Eye (tissue), 1 donor: ENCODE measurements at regions not wholly inside any gene's neighbourhood (a gene's known extent, or its start where the extent isn't known, plus 50 kb on each side); places are given as distances from the start of the nearest gene placed in this dataset.

Experiments used
- DNase-seq: peaks from one replicate; pipeline ENCODE4 v3.0.0-alpha.2; 2015

DNA sequence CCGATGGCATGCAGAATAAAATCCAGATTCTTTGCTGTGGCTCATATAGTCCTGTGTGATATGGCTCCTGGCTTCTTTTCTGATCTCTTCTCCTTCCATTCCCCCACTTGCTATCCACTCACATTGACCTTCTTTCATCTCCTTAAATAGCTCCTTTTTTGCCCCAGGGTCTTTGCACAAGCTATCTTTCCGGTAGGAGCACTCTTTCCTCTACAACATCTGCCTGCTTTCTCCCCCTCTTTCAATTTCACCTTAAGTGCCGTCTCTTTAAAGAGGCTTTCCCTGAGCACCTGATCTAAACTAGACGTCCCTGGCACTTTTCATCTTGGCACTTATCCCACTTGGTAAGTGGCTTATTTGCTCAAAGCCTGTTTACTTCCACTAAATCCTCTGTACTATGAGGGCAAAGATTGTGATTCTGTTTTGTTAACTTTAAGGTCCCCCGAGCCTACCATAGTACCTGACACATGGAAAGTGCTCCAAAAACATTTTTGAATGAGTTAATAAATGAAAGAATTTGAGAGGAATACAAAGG is 323.3 kb upstream of the TLE3 start:
- no peak for DNase-seq

DNA sequence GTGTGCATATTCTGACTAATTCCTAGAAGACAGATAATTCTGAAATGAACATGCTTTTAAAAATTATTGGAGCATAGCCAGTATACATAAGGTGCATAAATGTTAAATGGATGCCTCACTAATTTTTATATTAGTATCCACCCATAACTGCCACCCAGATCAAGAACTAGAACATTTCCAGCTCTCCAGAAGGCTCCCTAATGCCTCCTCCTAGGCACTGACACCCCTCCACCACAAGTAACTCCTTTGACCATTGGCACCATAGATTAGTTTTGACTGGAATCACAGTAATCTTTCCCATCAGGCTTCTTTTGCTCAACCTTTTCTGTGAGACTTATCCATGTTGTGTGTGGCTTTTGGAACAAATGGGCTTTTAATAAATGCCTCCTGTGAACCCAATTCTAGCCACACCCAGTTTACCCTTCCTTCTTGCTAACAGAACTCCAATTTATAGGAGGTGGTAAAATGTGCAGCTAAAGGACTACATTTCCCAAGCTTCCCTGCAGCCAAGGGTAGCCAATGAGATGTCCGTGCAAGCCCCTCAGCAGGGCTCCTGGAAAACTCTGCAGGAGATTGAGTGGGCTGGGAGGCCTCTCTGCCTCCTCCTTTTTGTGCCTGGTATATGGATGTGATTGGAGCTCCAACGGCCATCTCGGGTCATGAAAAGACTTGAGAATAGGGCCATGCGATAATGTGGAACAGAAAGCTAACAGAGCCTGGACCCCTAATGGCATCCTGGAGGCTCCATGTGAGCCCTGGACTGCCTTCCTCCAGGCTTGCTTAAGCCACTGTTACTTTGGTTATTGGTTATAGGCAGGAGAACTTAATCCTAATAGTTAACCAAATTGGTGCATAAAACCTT is 322.6 kb upstream of the TLE3 start:
- peak; percentile 60 for DNase-seq

DNA sequence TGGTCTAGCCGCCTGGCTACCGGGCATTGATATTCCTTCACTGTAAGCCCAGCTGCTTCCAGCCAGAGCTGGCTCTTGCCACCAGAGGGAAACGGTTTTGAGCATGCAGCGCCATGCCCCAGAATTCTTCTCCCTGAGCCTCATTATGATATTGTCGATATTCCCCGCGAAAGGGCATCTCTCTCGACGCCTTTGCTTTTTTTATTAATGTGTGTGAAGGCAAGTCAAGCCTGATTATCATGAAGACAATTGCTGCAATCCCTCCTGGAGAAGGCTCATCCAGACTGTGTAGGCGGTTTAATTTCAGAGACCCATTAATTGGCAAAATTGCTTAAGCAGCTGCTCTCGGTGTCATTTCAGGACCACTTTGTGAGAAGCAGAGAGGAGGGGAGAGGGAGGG is 321.2 kb upstream of the TLE3 start:
- peak; percentile 86 for DNase-seq

DNA sequence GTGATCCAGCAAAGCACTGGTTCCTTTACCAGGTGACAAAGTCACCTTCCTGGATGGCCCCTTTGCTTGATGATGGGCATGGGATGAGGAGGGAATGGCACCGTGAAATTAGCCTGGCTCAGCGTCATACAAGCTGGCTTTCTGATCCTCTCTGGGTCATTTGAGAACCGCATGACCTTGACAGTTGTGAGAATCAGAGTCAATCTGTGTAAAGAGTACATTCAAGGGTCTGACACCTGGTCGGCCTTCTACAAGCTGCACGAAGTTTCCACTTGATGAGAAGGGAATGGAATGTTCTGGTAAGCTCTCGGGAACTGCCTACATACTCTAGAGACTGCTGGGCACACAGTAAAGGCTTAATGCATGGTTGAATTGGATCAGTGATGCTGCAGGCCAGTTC is 319.8 kb upstream of the TLE3 start:
- DNase-seq: no peak

DNA sequence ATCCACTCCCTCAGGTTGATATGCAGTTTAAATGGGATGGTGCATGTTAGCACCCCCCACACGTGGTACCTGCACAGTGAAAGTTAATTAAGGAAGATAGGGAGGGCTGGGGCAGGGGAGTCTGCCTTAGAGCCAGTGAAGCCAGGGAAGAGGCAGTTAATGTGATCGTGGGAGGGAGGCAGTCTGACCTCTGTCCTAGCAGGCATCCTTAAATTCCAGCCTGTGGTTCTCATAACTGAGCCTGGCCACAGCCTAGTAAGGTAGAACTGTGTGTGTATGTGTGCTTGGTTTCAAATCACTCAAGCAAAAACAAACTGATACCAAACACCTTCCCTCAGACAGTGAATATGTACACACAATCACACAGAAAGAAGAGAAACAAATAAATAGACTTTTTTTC is 319.1 kb upstream of the TLE3 start:
- no peak for DNase-seq

DNA sequence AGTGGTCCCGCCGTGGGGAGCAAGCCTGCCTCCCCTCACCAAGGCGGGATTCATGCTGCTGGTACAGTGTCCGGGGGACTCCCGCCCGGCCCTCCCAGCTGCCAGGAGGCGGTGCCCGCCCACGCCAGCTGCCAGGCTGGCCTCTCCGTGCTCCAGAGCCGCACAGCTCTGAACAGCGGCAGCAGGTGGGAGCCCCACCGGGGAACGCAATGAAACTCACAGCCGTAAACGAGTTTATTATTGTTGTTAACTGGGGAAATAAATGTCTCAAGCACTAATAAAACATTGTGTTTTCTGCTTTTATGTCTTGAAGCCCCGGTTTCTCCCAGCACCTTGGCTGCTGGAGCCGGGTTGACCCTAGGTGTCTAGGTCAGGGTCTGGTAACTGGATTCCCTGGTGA is 317.7 kb upstream of the TLE3 start:
- DNase-seq: no peak

DNA sequence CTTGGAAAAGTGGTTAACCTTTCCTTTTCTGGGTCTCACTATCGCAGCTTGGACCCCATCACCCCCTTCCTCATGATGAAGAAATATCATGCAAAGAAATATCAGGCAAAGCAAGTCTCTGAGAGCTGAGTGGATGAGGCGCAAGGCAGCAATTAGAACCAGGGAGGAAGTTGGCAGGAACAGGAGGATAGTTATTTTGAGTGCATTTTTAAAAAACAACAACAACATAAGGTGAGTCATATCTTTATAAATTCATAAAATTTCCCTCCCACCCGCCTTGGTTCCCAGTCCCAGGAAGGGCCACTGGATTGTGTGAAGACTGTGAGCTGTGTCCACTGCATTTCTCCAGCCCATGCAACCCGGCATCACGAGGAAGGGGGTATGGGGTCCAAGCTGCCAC is 316.9 kb upstream of the TLE3 start:
- DNase-seq: no peak

DNA sequence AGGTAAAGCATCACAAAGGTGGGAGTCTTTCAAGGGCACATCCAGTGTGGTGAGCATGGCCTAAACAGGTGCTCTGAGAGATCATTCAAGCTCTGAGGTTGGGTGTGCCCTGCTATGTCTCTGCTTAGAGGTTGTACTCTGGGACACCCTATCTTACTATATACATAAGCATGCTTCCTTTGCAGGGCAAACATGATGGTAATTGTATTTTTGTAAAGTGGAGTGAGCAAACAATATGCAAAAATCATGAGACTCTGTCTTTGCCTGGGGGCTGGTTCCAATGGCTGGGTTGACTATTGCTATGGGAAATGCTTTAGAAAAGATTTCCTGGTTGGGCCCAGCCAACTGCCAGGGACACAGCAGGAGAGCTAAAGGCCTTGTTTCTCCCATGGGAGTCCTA is 315.1 kb upstream of the TLE3 start:
- DNase-seq: no peak

DNA sequence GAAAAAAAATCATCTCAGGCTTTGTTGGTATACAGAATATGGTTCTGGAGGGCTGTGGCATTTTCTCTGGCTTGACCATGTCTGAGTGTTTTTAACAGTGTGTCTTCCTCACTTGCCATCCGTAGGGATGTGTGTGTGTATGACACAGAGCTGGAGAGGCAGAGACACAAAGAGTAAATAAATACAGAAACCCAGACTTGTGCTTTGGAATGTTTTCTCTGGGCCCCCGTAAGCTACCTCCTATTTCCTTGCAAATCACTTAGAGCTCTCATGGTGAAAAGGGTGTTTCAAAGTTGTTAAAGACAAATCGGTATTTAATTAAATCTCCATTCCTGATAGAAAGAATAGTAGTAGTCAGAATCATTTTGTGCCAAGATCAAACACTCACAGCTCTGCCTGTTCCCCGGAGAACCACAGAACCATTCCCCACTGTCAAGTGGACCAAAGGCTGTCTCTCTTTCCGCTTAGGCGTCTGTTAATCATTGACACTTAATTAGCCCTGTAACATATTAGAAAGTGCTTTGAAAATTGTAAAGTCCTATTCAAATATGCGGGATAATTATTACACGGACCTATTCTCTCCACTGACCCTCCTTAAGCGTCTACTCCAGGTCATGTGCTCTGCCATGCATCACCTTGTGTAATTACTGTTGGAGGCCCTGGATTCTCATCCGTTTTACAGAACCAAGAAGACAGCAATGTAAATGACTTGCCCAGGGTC is 313.6 kb upstream of the TLE3 start:
- DNase-seq: no peak

DNA sequence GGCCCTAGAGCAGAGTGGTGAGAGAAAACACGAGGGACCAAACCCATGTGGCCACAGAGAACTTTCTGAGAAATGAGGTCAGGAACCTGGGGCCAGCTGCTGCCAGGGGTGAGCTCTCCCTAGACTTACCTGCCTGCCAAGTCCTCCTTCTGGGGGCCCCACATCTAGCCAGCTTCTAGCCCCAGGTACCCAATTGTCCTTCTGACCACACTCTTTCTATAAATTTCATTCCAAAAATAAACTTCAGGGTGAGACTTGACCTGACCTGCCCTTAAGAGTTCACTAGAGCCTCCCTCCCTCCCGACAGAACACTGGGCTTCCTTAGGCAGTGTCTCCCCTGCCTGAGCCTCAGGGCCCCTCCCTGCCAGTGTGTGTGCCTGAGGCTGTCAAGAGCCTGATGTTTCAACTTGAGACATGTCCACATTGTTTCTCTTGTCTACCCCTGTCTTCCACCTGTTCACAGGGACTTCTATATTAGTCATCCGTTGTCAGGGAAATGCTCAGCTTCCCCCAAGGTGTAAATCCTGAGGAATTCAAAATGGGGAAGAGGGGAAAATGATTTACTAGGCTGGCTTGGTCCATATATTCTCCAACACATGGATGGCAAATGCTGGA is 312.8 kb upstream of the TLE3 start:
- no peak for DNase-seq

DNA sequence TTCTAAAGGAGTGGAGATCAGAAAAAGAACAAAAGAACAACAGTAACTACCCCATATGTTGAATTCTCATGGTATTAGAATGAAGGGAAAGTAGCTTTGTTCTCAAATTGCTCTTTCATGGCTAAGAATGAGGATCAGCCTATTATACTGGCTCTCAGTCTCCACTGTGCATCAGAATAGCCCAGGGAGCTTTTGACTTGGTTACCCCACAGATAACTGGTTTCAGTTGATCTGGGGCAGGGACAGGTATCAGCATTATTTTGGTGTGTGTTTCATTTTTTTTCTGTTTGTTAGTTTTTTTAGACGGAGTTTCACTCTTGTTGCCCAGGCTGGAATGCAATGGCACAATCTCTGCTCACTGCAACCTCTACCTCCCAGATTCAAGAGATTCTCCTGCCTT is 311.7 kb upstream of the TLE3 start:
- DNase-seq: no peak

DNA sequence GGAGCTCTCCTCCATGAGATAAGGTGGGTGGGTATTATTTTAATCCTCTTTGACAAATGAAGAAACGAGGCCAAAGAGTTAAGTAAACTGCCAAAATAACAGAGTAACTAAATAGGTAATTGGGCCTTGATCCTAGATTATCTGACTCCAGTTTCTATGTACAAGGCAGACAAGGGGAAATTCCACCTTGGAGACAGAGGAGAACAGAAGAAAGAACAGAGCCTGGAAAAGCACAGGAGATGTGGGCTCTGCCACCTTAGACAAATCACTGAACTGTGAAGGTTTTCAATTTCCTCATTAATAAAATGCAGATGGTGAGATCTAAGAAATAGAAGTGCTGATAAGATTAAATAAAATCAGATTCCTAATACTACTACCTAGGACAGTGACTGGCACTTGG is 310.2 kb upstream of the TLE3 start:
- no peak for DNase-seq

DNA sequence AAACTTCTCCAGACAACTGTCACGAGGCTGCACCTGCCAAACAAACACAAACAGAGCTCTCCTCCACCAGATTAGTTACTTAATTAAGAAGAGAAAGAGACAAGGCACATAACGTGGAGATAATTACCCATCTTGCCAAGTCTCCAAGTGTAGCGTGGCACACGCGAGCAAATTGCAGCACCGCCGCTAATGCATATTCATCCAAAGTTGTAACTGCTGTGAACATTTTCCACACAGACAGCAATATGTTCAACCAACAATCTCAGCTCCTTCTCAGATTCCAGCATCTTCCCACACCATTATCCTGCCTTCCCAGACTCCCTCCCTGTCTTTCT is 309.6 kb upstream of the TLE3 start:
- no peak for DNase-seq

DNA sequence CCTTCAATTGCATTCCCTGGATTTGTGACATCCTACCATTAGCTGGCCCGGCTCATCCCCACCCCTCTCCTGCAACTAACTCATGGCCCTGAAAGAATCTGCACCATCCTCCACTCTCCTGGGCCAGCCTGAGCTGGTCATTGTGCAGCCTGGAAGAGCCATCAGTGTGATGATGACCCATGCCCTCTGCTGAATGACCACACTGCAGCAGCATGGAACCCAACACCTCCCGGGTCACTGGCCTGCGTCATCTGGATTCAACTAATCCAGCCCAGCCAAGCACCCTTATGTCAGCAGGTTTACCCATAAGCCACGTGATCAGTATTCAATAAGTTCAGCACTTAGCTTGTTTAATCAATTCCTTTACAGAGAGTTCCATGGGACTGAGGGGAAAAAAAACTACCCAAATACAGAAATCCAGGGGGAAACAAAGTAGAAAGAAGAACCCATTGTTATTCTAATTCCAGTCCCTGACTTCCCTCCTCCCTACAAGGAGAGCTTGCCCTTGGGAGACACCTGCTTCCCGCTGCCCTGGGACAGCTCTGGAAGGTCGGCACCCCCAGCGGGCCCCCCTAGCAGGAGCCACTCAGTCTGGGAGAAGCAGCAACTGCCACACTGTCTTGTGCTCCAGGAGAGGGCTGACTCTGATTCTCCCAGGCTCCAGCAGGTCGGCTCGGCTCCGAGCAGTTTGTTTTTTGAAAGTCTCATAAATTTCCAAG is 309.1 kb upstream of the TLE3 start:
- no peak for DNase-seq

DNA sequence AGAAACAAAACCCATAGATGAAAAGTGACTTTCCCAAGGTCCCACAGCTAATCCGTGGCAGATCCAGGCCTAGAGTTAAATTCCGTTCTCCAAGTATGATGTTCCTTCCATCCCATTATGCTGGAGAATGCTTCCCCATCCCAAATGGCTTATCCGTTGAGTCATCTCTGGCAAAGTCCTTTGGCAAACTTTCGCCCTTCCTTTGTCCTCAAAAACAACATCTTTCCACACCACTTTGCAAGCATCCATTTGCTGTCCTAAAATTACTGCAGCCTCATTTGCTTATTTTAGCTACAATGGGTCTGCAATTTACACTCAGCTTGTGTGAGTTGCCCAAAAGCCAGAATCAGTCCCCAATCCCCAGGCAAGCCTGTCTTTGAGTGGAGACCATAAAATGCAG is 304.0 kb upstream of the TLE3 start:
- no peak for DNase-seq

DNA sequence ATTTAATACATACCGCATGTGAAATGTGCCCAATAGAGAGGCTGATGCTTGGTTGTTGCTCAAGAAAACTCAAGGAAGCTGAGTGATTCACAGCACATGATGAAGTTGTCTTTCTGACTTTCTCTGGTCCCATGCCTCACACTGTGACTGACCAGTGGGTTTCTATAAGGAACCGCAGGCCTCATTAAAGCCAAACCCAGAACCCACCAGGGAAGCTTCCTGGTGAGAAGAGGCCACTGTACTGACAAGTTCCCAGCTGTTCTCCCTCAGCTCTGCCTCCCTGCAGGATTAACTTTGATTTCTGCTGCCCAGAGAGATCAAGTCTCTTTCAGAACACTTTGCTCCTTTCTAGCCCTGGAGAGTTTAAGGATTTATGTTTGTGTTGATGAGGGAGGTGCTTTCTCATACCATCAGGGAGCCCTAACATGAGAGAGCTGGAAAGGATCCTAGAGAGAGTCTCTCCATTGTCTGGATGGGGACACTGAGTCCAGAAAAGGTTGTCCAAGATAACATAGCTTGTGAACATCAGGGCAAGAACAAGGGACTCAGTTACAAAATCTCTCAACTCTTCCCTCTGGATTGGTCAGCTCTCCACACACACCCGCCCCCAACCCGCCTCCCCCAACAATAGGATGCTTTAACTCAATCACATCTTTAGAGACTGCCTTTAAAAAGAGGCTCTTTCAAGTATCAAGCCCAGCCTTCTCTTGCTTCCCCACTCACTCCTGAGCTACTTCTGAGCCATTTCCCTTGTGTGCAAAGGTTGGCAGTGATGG is 303.2 kb upstream of the TLE3 start:
- no peak for DNase-seq

DNA sequence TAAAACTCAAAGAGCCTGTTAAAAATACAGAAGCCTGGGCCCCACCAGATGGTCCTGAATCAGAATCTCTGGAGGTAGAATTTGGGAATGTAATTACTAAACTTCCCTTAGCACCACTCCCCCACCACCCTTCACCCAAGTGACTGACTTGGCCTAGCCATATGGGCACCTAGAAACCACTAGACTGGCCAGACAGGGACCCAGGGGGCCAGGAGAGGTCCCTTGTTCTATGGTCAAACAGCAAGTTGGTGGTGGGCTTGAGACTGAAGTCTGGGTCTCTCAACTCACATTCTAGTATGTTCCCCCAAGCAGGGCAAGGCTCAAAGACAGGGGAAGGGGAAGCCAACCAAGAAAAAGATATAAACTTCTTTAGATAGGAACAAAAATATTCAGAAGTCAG is 301.5 kb upstream of the TLE3 start:
- DNase-seq: no peak

DNA sequence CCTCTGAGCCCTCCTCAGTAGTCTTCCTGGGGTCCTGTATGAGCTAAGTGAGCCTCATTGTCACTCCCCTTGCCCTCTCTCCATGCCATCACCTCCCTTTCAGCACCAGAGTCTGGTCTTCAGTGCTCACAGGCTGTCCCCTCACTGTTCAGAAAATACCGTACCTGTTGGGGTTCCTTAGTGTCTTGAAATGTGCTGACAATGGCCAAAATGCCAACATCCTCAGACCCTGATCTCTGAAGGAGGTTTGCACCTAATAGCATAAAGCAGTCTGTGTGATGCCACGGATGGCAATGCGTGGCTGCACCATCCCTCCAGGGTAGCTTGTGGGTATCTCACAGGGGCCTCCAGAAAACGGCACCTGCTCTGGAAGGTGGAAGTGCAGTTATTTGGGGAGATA is 301.0 kb upstream of the TLE3 start:
- no peak for DNase-seq

DNA sequence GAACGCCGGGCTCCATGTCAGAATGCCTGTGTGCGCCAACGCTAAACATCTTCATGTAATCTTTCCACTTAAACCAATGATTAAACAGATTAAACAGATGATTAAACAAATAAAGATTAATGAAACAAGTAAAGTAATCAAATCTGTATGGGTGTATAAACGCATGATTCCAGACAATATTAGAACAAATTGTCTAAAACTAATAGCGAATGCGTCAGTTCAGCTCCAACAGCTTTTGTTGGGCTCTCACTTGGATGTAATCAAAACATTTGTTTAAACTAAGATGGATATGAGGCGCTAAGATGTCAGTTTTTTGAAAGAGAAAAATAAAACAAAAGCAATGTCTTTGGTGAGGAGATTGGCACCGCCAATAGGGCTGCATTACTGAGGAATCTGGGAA is 299.1 kb upstream of the TLE3 start:
- DNase-seq: no peak

DNA sequence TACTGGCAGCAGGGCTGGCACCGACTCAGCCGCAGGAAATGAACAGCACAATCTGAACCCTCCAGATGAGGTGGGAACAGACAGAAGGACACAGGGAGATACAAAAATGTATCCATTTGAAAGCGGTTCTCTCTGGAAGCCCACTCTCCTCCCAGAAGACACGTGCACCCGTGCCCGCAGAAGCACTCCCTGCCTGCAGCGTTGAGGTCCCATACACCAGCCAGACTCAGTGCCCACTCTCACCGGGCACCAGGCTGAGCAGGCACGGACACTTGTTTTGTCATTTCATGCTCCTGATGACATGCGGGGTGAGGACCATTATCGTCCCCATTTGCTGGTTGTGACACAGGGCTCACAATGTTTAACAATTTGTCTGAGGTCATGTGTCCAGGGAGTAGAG is 297.4 kb upstream of the TLE3 start:
- DNase-seq: no peak

DNA sequence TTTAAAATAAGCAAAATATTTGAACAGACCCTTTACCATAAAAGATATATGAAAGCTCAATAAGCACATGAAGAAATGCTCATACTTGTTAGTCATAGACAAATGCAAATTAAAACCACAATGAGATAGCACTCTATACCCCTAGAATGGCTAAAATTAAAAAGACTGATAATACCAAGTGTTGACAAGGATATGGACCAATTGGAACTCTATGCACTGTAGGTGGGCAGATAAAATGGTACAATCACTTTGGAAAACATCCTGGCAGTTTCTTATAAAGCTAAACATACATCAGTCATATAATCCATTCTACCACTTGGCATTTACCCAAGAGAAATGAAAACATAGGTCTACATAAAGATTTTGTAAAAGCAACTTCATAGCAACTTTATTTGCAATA is 293.0 kb upstream of the TLE3 start:
- DNase-seq: no peak

DNA sequence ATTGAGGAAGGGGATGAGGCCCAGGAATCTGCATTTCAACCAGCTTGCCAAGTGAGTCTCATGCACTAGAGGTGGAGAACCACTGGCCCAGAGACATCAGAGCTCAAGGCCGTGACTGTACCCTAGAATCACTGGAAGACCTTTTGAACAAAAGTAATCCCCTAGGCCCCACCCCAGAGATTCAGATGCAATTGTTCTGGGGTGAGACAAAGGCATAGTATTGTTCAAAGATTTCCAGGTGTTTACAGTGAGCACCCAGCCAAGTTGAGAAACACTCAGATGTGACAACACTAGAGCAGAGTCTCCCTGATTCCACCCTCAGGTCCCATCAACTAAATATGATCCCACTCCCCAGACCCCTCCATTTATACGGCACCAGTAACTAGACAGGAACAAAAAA is 290.3 kb upstream of the TLE3 start:
- DNase-seq: no peak

DNA sequence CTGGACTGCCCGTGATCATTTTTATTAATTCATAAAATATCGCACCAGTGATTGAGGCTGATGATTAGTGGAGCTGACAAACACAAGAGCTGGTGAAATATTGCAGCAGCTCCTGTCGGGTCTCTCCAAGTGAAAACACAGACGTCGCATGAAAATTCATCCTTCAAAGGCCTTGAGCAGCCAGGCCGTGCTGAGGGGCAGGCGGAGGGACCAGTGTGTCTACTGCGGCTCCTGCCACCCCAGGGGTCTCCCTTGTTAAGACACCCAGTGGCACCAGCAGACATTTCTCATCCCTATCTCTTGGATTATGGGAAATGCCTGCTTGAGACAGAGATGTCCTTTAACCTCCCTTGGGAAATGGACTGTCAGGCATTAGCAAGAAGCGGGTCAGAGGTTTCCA is 289.4 kb upstream of the TLE3 start:
- DNase-seq: peak; percentile 80
